ENCODE measurements at regions not wholly inside any gene's neighbourhood (a gene's known extent, or its start where the extent isn't known, plus 50 kb on each side); places are given as distances from the start of the nearest gene placed in this dataset.

DNA sequence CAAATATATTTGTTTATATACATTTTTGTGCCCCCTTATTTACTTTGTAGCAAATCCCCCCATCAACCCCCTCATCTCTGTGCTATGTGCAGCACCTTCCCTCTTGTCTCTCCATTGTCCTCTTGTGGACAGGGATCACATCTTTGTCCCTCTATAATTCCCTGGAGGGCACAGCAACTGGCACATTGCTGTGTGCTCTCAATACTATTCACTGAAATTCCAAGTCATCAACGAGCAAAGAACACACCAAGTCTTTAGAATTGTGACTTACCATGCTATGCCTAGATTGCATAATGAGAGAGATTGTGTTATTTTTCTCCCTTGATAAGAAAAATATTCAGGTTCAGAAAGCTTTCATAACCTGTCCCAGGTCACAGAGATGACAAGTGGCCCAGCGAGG, 54.6 kb upstream of the ACAN start:
- no peak for TF ChIP-seq POLR2A (IDR thresholded peaks at IDR 0.05)
- TF ChIP-seq, protein P1, sequence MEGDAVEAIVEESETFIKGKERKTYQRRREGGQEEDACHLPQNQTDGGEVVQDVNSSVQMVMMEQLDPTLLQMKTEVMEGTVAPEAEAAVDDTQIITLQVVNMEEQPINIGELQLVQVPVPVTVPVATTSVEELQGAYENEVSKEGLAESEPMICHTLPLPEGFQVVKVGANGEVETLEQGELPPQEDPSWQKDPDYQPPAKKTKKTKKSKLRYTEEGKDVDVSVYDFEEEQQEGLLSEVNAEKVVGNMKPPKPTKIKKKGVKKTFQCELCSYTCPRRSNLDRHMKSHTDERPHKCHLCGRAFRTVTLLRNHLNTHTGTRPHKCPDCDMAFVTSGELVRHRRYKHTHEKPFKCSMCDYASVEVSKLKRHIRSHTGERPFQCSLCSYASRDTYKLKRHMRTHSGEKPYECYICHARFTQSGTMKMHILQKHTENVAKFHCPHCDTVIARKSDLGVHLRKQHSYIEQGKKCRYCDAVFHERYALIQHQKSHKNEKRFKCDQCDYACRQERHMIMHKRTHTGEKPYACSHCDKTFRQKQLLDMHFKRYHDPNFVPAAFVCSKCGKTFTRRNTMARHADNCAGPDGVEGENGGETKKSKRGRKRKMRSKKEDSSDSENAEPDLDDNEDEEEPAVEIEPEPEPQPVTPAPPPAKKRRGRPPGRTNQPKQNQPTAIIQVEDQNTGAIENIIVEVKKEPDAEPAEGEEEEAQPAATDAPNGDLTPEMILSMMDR (IDR thresholded peaks at IDR 0.05), result no peak

Measured in suprapubic skin (tissue), 3 donors.